GM12875 (cell line): ENCODE measurements at regions not wholly inside any gene's neighbourhood (a gene's known extent, or its start where the extent isn't known, plus 50 kb on each side); places are given as distances from the start of the nearest gene placed in this dataset.
"Not testable (repeated sequence)": the region's sequence is repeated elsewhere in the genome, so short reads cannot be mapped to it uniquely, and the experiment has no call there.

Experiments
- H3K4me3 ChIP-seq: one replicate; pipeline ENCODE4 v1.5.1; 2011; ENCODE audit warnings: low read depth, low read length, control low read depth
- TF ChIP-seq, protein P1 (sequence below): IDR thresholded peaks from 2 replicates; pipeline ENCODE4 v1.5.1; 2011; ENCODE audit warnings: low read depth, mild to moderate bottlenecking, control low read depth, inconsistent platforms, low read length, moderate library complexity, borderline replicate concordance; ENCODE audit not compliant: insufficient read depth

DNA sequence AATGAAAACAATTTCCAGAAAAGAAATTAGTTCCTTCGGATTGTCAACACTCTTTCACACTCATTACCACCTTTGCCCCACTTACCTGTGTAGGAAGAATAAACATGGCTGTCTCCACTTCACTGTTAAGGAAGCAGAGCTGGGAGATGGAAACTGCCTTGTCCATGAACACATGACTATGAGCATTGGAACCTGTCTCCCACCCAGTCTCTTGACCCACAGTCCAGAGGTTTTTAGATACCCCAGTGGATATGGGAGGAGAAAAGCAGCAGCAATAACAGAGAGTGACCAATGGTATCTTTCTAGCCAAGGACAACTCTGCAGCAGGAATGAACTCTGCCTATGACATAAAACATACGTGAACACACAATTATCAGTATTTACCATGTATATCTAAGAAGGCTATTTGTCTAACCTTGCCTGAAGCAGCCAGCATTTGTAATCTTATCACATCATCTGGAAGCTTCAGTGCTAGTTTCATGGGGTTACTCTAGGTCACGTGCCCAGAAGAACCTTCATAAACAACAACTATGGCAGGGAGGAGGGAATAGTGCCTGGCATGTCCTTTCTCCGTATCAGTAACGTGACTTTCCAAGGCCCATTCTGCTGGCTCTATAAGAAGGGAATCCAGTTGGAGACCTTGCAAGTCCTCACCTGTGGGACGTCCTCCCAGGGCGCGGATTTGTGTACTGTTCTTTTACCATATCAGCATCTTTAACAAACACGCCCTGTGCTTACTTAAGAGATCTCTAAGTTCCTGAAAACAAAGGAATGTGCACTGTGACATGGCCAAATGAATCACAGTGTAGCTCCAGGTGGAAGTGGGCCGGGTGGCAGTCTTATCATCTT is 221.8 kb upstream of the UBL3 start:
- TF ChIP-seq, protein P1, sequence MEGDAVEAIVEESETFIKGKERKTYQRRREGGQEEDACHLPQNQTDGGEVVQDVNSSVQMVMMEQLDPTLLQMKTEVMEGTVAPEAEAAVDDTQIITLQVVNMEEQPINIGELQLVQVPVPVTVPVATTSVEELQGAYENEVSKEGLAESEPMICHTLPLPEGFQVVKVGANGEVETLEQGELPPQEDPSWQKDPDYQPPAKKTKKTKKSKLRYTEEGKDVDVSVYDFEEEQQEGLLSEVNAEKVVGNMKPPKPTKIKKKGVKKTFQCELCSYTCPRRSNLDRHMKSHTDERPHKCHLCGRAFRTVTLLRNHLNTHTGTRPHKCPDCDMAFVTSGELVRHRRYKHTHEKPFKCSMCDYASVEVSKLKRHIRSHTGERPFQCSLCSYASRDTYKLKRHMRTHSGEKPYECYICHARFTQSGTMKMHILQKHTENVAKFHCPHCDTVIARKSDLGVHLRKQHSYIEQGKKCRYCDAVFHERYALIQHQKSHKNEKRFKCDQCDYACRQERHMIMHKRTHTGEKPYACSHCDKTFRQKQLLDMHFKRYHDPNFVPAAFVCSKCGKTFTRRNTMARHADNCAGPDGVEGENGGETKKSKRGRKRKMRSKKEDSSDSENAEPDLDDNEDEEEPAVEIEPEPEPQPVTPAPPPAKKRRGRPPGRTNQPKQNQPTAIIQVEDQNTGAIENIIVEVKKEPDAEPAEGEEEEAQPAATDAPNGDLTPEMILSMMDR: no peak
- H3K4me3 ChIP-seq: no peak overlapping the region

DNA sequence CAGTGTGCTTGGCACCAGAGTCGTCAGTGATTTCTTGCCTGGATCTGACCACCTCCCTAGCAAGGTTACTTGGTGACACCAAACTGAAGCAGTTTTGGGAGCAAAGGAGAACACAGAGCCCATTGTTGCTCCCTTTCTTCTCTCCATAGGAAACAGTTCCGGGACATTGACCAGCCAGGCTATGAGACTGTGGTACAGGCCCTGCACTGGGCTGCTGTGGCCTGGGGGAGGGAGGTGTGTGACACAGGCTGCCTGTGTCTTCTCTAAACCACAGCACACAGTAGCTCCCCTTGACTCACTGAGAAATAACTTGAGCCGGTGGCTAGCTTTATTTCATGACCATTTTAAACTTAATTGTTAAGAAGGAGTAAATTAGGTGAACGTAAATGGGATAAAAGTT is 214.8 kb upstream of the UBL3 start:
- H3K4me3 ChIP-seq: no peak overlapping the region
- TF ChIP-seq, protein P1: no peak

DNA sequence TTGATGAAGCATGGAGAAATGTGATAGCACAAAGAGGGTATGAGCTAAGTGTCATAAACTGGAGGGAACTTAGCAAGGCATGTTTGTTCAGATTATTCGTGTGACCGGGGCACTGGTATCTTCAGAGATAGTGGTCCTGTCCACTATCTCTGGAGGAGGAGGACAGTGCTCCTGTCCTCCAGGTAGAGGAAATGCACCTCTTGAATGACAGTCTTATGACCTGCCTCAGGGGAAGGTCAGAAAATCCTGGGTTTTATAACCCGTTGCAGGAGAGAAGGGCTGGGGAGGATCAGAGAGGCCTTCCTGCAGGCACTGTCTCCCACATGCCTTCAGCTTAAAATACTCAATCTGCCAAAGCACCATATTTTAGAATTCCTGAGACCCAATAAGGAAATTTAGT is 213.5 kb upstream of the UBL3 start:
- TF ChIP-seq, protein P1: no peak
- H3K4me3 ChIP-seq: no peak overlapping the region

- TF ChIP-seq, protein P1: no peak
- no peak overlapping the region for H3K4me3 ChIP-seq
Observed at GRCh38 chr13:30061217-30061616, 210.8 kb upstream of the UBL3 start.

DNA sequence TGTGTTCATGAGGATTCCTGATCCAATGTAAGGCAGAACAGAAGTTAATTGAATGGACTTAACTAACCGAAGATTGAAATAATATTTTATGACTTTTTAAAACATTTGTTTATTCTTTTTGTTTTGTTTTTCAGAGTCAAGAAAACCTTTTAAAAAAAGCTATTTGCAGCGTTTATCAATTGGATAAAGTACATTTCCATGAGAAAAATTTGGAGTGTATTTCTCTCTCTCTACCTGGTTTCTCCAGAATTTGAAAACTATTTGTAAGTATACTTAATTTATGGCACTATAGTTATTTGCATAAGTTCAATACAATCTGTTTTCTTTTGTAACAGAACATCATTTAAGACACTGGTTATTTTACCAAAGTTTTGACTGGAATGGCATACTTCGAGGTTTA is 208.0 kb upstream of the UBL3 start:
- TF ChIP-seq, protein P1: no peak
- no peak overlapping the region for H3K4me3 ChIP-seq

DNA sequence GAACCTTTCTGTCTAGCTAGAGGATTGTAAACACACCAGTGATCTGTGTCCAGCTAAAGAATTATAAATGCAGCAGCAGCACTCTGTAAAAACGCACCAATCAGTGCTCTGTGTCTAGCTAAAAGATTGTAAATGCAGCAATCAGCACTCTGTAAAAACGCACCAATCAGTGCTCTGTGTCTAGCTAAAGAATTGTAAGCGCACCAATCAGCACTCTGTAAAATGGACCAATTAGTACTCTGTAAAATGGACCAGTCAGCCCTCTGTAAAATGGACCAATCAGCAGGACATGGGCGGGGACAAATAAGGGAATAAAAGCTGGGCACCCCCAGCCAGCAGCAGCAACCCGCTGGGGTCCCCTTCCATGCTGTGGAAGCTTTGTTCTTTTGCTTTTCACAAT is 204.1 kb upstream of the UBL3 start:
- H3K4me3 ChIP-seq: not testable (repeated sequence)

DNA sequence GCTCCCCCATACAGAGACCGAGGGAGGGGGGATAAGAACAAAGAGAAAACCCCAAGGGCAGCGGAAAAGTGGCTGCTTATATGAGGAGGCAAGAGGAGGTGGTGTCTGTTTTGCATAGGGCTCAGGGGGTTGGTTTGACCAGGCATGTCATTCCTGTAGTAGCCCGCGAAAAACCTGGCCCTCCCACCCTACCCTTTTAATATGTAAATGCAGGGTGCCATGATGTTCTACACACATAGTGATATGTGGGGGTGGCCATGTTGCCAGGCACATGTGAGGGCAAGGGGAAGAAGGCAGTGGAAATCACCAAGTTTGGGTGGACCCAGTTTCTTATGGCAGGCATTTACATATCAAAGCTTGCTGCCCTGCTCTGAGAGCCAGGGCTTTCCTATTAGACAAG is 203.5 kb upstream of the UBL3 start:
- TF ChIP-seq, protein P1: no peak
- H3K4me3 ChIP-seq: no peak overlapping the region
